Mesenchymal stem cell (in vitro differentiated cells and primary cell): ENCODE measurements at regions not wholly inside any gene's neighbourhood (a gene's known extent, or its start where the extent isn't known, plus 50 kb on each side); places are given as distances from the start of the nearest gene placed in this dataset.
"Not testable (repeated sequence)": the region's sequence is repeated elsewhere in the genome, so short reads cannot be mapped to it uniquely, and the experiment has no call there.

Source experiments
- DNase-seq: peaks from one replicate; pipeline ENCODE4 v3.0.0-alpha.2; 2013
- H2AFZ ChIP-seq: one replicate; pipeline ENCODE4 v1.6.1; 2013; ENCODE audit warnings: low read depth, mild to moderate bottlenecking, control low read depth, inconsistent platforms, low read length, moderate library complexity
- H2AK5ac ChIP-seq: 2 replicates; pipeline ENCODE4 v1.6.1; 2013; ENCODE audit warnings: low read length, moderate library complexity, mild to moderate bottlenecking, inconsistent platforms; ENCODE audit not compliant: severe bottlenecking
- H2BK120ac ChIP-seq: one replicate; pipeline ENCODE4 v1.6.1; 2013; ENCODE audit warnings: low read depth, mild to moderate bottlenecking, inconsistent platforms, low read length, moderate library complexity
- H2BK12ac ChIP-seq, 2 experiments: one replicate each; pipeline ENCODE4 v1.6.1; 2013; ENCODE audit warnings: inconsistent platforms in 2 of 2, low read length in 2 of 2, mild to moderate bottlenecking in 2 of 2, moderate library complexity in 2 of 2, control low read depth in 1 of 2
- H2BK15ac ChIP-seq: one replicate; pipeline ENCODE4 v1.6.1; 2013; ENCODE audit warnings: mild to moderate bottlenecking, low read depth, inconsistent platforms; ENCODE audit not compliant: poor library complexity, severe bottlenecking
- H2BK5ac ChIP-seq: 2 replicates; pipeline ENCODE4 v1.6.1; 2013; ENCODE audit warnings: low read depth, mild to moderate bottlenecking, low read length, control low read depth, inconsistent platforms; ENCODE audit not compliant: poor library complexity, severe bottlenecking
- H3K14ac ChIP-seq, 2 experiments: one replicate each; pipeline ENCODE4 v1.6.1; 2013; ENCODE audit warnings: inconsistent platforms in 2 of 2, low read length in 2 of 2, control low read depth in 1 of 2, mild to moderate bottlenecking in 1 of 2, moderate library complexity in 1 of 2
- H3K18ac ChIP-seq, 2 experiments: one replicate each; pipeline ENCODE4 v1.6.1; 2013; ENCODE audit warnings: inconsistent platforms in 2 of 2, low read length in 2 of 2, control low read depth in 1 of 2, low read depth in 1 of 2, mild to moderate bottlenecking in 1 of 2
- H3K23ac ChIP-seq, 2 experiments: one replicate each; pipeline ENCODE4 v1.6.1; 2013; ENCODE audit warnings: inconsistent platforms in 2 of 2, low read length in 2 of 2, mild to moderate bottlenecking in 2 of 2, moderate library complexity in 2 of 2, control low read depth in 1 of 2
- H3K27ac ChIP-seq: 2 replicates; pipeline ENCODE4 v1.5.1; 2013; ENCODE audit warnings: mild to moderate bottlenecking, moderate library complexity, low read length, control low read depth, inconsistent platforms; ENCODE audit not compliant: poor library complexity, severe bottlenecking
- H3K27me3 ChIP-seq, 2 experiments: 2 replicates each; pipeline versions ENCODE4 v1.6.1 to v1.7.0; 2013; ENCODE audit warnings: low read length in 2 of 2, mild to moderate bottlenecking in 2 of 2, moderate library complexity in 2 of 2, control low read depth in 1 of 2, inconsistent platforms in 1 of 2; ENCODE audit not compliant: control insufficient read depth in 1 of 2, insufficient read depth in 1 of 2
- H3K36me3 ChIP-seq, 2 experiments: 2 replicates each; pipeline versions ENCODE4 v1.6.1 to v1.7.0; 2013; ENCODE audit warnings: low read length in 2 of 2, control low read depth in 1 of 2, inconsistent platforms in 1 of 2, low read depth in 1 of 2, mild to moderate bottlenecking in 1 of 2; ENCODE audit not compliant: insufficient read depth in 2 of 2, control insufficient read depth in 1 of 2
- H3K4ac ChIP-seq, 2 experiments: one replicate each; pipeline ENCODE4 v1.6.1; 2013; ENCODE audit warnings: inconsistent platforms in 2 of 2, low read length in 2 of 2, mild to moderate bottlenecking in 2 of 2, moderate library complexity in 2 of 2, control low read depth in 1 of 2, low read depth in 1 of 2
- H3K4me1 ChIP-seq: 2 replicates; pipeline ENCODE4 v1.6.1; 2013; ENCODE audit warnings: low read depth, low read length, control low read depth; ENCODE audit not compliant: control insufficient read depth, insufficient read depth
- H3K4me2 ChIP-seq: 2 replicates; pipeline ENCODE4 v1.6.1; 2013; ENCODE audit warnings: low read length, mild to moderate bottlenecking, inconsistent platforms; ENCODE audit not compliant: poor library complexity, severe bottlenecking
- H3K4me3 ChIP-seq, 2 experiments: 2 replicates each; pipeline versions ENCODE4 v1.5.1 to v1.7.0; 2013; ENCODE audit warnings: low read length in 2 of 2, mild to moderate bottlenecking in 2 of 2, control low read depth in 1 of 2, low read depth in 1 of 2; ENCODE audit not compliant: insufficient read depth in 1 of 2
- H3K79me1 ChIP-seq: replicated peaks from 2 replicates; pipeline ENCODE4 v1.6.1; 2013; ENCODE audit warnings: mild to moderate bottlenecking, control low read depth, low read length, inconsistent platforms; ENCODE audit not compliant: poor library complexity, severe bottlenecking
- H3K9ac ChIP-seq: 2 replicates; pipeline ENCODE4 v1.7.0; 2013; ENCODE audit warnings: mild to moderate bottlenecking, low read length, moderate library complexity
- H3K9me3 ChIP-seq: 2 replicates; pipeline ENCODE4 v1.7.0; 2013; ENCODE audit warnings: mild to moderate bottlenecking, low read length; ENCODE audit not compliant: control insufficient read depth
- H4K8ac ChIP-seq: one replicate; pipeline ENCODE4 v1.6.1; 2013; ENCODE audit warnings: inconsistent platforms, mild to moderate bottlenecking, low read length, moderate library complexity
- H4K91ac ChIP-seq: one replicate; pipeline ENCODE4 v1.6.1; 2013; ENCODE audit warnings: mild to moderate bottlenecking, low read length, inconsistent platforms
- WGBS: methylation state at CpG from one replicate; pipeline ENCODE4 v1.1.7; 2013; ENCODE audit warnings: mixed read lengths; 5-methylcytosine and 5-hydroxymethylcytosine counted together

- H4K8ac ChIP-seq, H3K36me3 ChIP-seq, H3K4me1 ChIP-seq, H3K18ac ChIP-seq, H3K4me3 ChIP-seq, H2BK12ac ChIP-seq, H2BK5ac ChIP-seq, H3K9ac ChIP-seq, H3K9me3 ChIP-seq, H3K27me3 ChIP-seq, H2AK5ac ChIP-seq, H2BK15ac ChIP-seq, H2BK120ac ChIP-seq, H4K91ac ChIP-seq, H2AFZ ChIP-seq, H3K23ac ChIP-seq, H3K27ac ChIP-seq, H3K4me2 ChIP-seq, DNase-seq, H3K14ac ChIP-seq, H3K4ac ChIP-seq, H3K79me1 ChIP-seq: not testable (repeated sequence)
- 41% methylated on average over 5 of the region's 5 CpGs for WGBS
Measured at GRCh38 chrX:146119074-146119473, 301.4 kb downstream of the SLITRK2 start.

DNA sequence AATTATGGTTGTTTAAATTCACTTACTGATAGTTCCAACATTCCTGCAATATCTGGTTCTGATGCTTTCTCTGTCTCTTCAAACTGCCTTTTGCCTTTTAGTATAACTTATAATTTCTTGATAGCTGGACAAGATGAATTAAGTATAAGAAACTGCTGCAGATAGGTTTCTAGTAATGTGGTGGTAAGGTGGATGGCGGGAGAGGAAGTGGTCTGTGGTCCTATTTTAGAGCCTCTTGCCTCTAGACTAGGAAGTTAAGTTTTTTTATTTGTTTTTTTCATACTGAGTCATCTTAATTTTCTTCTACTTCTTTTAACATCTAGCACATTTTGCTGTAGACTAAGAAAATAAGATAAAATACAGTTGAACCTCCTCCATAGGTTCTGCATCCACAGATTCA is 310.0 kb downstream of the SLITRK2 start:
- Histone ChIP-seq H3K27me3 (no peaks in the 10 kb centered on the region), H3K27ac (no peak overlapping the region), H3K18ac (no peak overlapping the region), H2BK12ac (no peak overlapping the region), H4K8ac (no peak overlapping the region), H2BK5ac (no peak overlapping the region), H2BK120ac (no peak overlapping the region), H3K4ac (no peak overlapping the region), H2AK5ac (no peak overlapping the region), H3K4me1 (no peaks in the 10 kb centered on the region), H2BK15ac (no peak overlapping the region), H3K4me3 (no peak overlapping the region), H3K36me3 (no peaks in the 10 kb centered on the region), H3K23ac (no peak overlapping the region), H2AFZ (no peak overlapping the region), H4K91ac (no peak overlapping the region), H3K79me1 (no peaks in the 10 kb centered on the region), H3K14ac (no peak overlapping the region), H3K9ac (no peak overlapping the region), H3K4me2 (no peak overlapping the region), H3K9me3 (no peaks in the 10 kb centered on the region)
- DNase-seq: no peak
- WGBS: 71% methylated on average over 1 of the region's 1 CpG

DNA sequence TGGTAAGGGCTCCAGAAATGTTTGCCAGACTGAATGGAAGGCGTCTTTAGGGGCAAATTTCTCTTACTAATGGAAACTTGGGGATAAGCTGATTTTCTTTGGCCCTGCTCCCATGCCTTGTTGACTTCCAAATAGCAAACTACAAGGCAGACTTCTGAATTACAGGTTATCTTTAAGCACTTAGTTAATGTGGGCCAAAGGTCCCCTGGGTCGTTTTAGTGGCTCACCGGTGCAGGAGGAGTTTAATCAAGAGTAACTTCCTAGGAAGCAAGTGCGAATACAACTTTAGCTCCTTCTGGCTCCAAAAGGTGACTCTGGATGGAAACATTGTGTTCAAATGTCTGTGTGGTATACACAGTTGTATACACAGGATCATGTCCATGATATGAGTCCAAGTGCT is 323.6 kb downstream of the SLITRK2 start:
- Histone ChIP-seq H2BK120ac (no peak overlapping the region), H3K27me3 (no peaks in the 10 kb centered on the region)
- WGBS: 68% methylated on average over 4 of the region's 4 CpGs

GRCh38 chrX:146144039-146144438 is 326.4 kb downstream of the SLITRK2 start:
- no peaks in the 10 kb centered on the region for H3K27me3 ChIP-seq
- H4K91ac ChIP-seq: no peak overlapping the region
- H3K9ac ChIP-seq: no peak overlapping the region
- H3K4me3 ChIP-seq: no peak overlapping the region
- WGBS: 83% methylated on average over 3 of the region's 5 CpGs
- no peak overlapping the region for H3K18ac ChIP-seq
- H3K27ac ChIP-seq: no peak overlapping the region
- H3K4me2 ChIP-seq: no peak overlapping the region
- H3K14ac ChIP-seq: no peak overlapping the region
- H2AFZ ChIP-seq: no peak overlapping the region
- H2AK5ac ChIP-seq: no peak overlapping the region
- H2BK12ac ChIP-seq: no peak overlapping the region
- DNase-seq: no peak
- H3K4me1 ChIP-seq: no peaks in the 10 kb centered on the region
- no peak overlapping the region for H2BK5ac ChIP-seq
- no peaks in the 10 kb centered on the region for H3K9me3 ChIP-seq
- H2BK120ac ChIP-seq: no peak overlapping the region
- no peaks in the 10 kb centered on the region for H3K79me1 ChIP-seq
- H3K23ac ChIP-seq: no peak overlapping the region
- no peak overlapping the region for H2BK15ac ChIP-seq
- no peaks in the 10 kb centered on the region for H3K36me3 ChIP-seq
- H3K4ac ChIP-seq: no peak overlapping the region
- no peak overlapping the region for H4K8ac ChIP-seq

More for the DNA sequence above, 323.6 kb downstream of the SLITRK2 start:
- Histone ChIP-seq H4K91ac (no peak overlapping the region), H3K79me1 (no peaks in the 10 kb centered on the region), H3K14ac (no peak overlapping the region), H3K4ac (no peak overlapping the region), H3K23ac (no peak overlapping the region), H3K4me2 (no peak overlapping the region), H3K27ac (no peak overlapping the region), H2BK12ac (no peak overlapping the region), H2BK5ac (no peak overlapping the region), H3K9me3 (no peaks in the 10 kb centered on the region), H3K36me3 (no peaks in the 10 kb centered on the region), H3K18ac (no peak overlapping the region), H2AK5ac (no peak overlapping the region), H4K8ac (no peak overlapping the region), H2AFZ (no peak overlapping the region), H3K4me1 (no peaks in the 10 kb centered on the region), H3K9ac (no peak overlapping the region), H2BK15ac (no peak overlapping the region), H3K4me3 (no peak overlapping the region)
- DNase-seq: no peak
